ENCODE measurements at regions not wholly inside any gene's neighbourhood (a gene's known extent, or its start where the extent isn't known, plus 50 kb on each side); places are given as distances from the start of the nearest gene placed in this dataset.
A peak's percentile ranks its signal among the peaks of the same experiment; 100 is the strongest.
"Not testable (repeated sequence)": the region's sequence is repeated elsewhere in the genome, so short reads cannot be mapped to it uniquely, and the experiment has no call there.

GRCh38 chr2:64745562-64745961, 91.8 kb upstream of the SERTAD2 start:
- no peak for DNase-seq

GRCh38 chr2:64747690-64748091, 94.0 kb upstream of the SERTAD2 start:
- not testable (repeated sequence) for DNase-seq

GRCh38 chr2:64748147-64748546, 94.4 kb upstream of the SERTAD2 start:
- no peak for DNase-seq

- no peak for DNase-seq
Measured at GRCh38 chr2:64748561-64748960, 94.8 kb upstream of the SERTAD2 start.

GRCh38 chr2:64749446-64749845, 95.7 kb upstream of the SERTAD2 start:
- DNase-seq, result no peak

- DNase-seq, result no peak
Measured at GRCh38 chr2:64750001-64750816, 96.5 kb upstream of the SERTAD2 start.

GRCh38 chr2:64750817-64751285, 97.1 kb upstream of the SERTAD2 start:
- peak; percentile 99 for DNase-seq

GRCh38 chr2:64751286-64752260, 97.9 kb upstream of the SERTAD2 start:
- DNase-seq, result peak; percentile 67

GRCh38 chr2:64753399-64753798, 99.7 kb upstream of the SERTAD2 start:
- no peak for DNase-seq

GRCh38 chr2:64754570-64754969, 100.9 kb upstream of the SERTAD2 start:
- no peak for DNase-seq

GRCh38 chr2:64757126-64757525, 103.4 kb upstream of the SERTAD2 start:
- no peak for DNase-seq

GRCh38 chr2:64760128-64760527, 106.4 kb upstream of the SERTAD2 start:
- no peak for DNase-seq

GRCh38 chr2:64762301-64762997, 108.7 kb upstream of the SERTAD2 start:
- DNase-seq, result no peak

- DNase-seq, result no peak
Measured at GRCh38 chr2:64763126-64763525, 109.4 kb upstream of the SERTAD2 start.

GRCh38 chr2:64765160-64765805, 111.6 kb upstream of the SERTAD2 start:
- no peak for DNase-seq

- no peak for DNase-seq
Measured at GRCh38 chr2:64766841-64767669, 113.3 kb upstream of the SERTAD2 start.

GRCh38 chr2:64767670-64768468, 114.2 kb upstream of the SERTAD2 start:
- peak; percentile 74 for DNase-seq

GRCh38 chr2:64768491-64769005, 114.8 kb upstream of the SERTAD2 start:
- no peak for DNase-seq

GRCh38 chr2:64769392-64770044, 115.8 kb upstream of the SERTAD2 start:
- no peak for DNase-seq

Data from NCI-H1105 (cell line).